SK-N-SH treated with all-trans-retinoic acid at 6 μM for 48 hours (cell line): ENCODE measurements at regions not wholly inside any gene's neighbourhood (a gene's known extent, or its start where the extent isn't known, plus 50 kb on each side); places are given as distances from the start of the nearest gene placed in this dataset.

ENCODE experiments used
- CSDC2 ChIP-seq: fragments of 250-450 bp; sonication (Bioruptor Pico); IDR thresholded peaks from 2 replicates; pipeline ENCODE4 v1.5.0; 2020; ENCODE audit warnings: mild to moderate bottlenecking, moderate library complexity
- GLIS3 ChIP-seq: fragments of 250-450 bp; sonication (Bioruptor Pico); IDR thresholded peaks from 2 replicates; pipeline ENCODE4 v1.5.0; 2020; ENCODE audit warnings: mild to moderate bottlenecking, moderate library complexity
- PATZ1 ChIP-seq: fragments of 250-450 bp; sonication (Bioruptor Pico); IDR thresholded peaks from 2 replicates; pipeline ENCODE4 v1.8.0; 2020; ENCODE audit warnings: mild to moderate bottlenecking, moderate library complexity, borderline replicate concordance
- RARB ChIP-seq: fragments of 250-450 bp; sonication (Bioruptor Pico); IDR thresholded peaks from 2 replicates; pipeline ENCODE4 v1.8.0; 2021; ENCODE audit warnings: mild to moderate bottlenecking, moderate library complexity
- ZC3H10 ChIP-seq: fragments of 250-450 bp; sonication (Bioruptor Pico); IDR thresholded peaks from 2 replicates; pipeline ENCODE4 v1.5.1; 2021; ENCODE audit warnings: mild to moderate bottlenecking, moderate library complexity
- ZFP3 ChIP-seq: fragments of 250-450 bp; sonication (Bioruptor Pico); IDR thresholded peaks from 2 replicates; pipeline ENCODE4 v1.5.0; 2020; ENCODE audit warnings: mild to moderate bottlenecking, moderate library complexity
- ZFP30 ChIP-seq: fragments of 450-650 bp; formaldehyde crosslinking; IDR thresholded peaks from 2 replicates; pipeline ENCODE4 v1.5.0; 2022; ENCODE audit warnings: mild to moderate bottlenecking, moderate library complexity

- TF ChIP-seq GLIS3 (CRISPR knock-in tag) = no peak
- TF ChIP-seq ZFP30 = no peak
- TF ChIP-seq RARB (CRISPR knock-in tag) = no peak
- TF ChIP-seq ZC3H10 = no peak
- TF ChIP-seq ZFP3 (CRISPR knock-in tag) = no peak
- TF ChIP-seq CSDC2 (CRISPR knock-in tag) = no peak
- no peak for TF ChIP-seq PATZ1 (CRISPR knock-in tag)
Measured at GRCh38 chr21:27578741-27579265, 611.9 kb upstream of the ADAMTS5 start.
